ENCODE measurements at regions not wholly inside any gene's neighbourhood (a gene's known extent, or its start where the extent isn't known, plus 50 kb on each side); places are given as distances from the start of the nearest gene placed in this dataset.

GRCh38 chr13:73174521-73175010 is 115.8 kb downstream of the KLF5 start:
- H3K27ac Mint-ChIP-seq (ENCODE audit: unreplicated experiment), result peak overlapping the region; percentile 69
- H3K4me1 Mint-ChIP-seq (ENCODE audit: low read depth, unreplicated experiment), result peaks cover 32% of the 10 kb centered on the region
- peaks cover 15% of the 10 kb centered on the region for H3K9me3 Mint-ChIP-seq (ENCODE audit: unreplicated experiment)
- no peak for TF ChIP-seq CTCF (IDR thresholded peaks at IDR 0.05; ENCODE audit: insufficient read depth in 1 of 2, low read depth in 1 of 2, low read length in 1 of 2, severe bottlenecking in 1 of 2, unreplicated experiment in 1 of 2)
- BruUV-seq (replicated peaks), result no TSS peak
- Histone ChIP-seq H3K36me3 (ENCODE audit: control insufficient read depth, insufficient read depth, low read length) (no peaks in the 10 kb centered on the region), H3K4me1 (peaks cover 57% of the 10 kb centered on the region), H3K27me3 (replicated peaks; ENCODE audit: control insufficient read depth, insufficient read depth, low read length) (no peaks in the 10 kb centered on the region), H3K9me3 (no peaks in the 10 kb centered on the region), H3K4me3 (ENCODE audit: low read depth, low read length) (no peak overlapping the region)
- peaks cover 5% of the 10 kb centered on the region for H3K36me3 Mint-ChIP-seq (ENCODE audit: insufficient read depth, unreplicated experiment)
- H3K4me3 Mint-ChIP-seq (ENCODE audit: unreplicated experiment), result peak overlapping the region; percentile 1
- intact Hi-C loops (cut with micrococcal nuclease; ENCODE audit: unreplicated experiment), result no loop called here
- ChIA-PET POLR2A (interaction anchor here (0.6 kb wide), 1 partner anchor 105 kb away, joined by 3 read pairs; no protein-coding TSS in a partner anchor), CTCF (no interaction called here)
- no peak for DNase-seq
- no peaks in the 10 kb centered on the region for H3K27me3 Mint-ChIP-seq (ENCODE audit: insufficient read depth, unreplicated experiment)

GRCh38 chr13:73173279-73173811 is 114.5 kb downstream of the KLF5 start:
- intact Hi-C loops (cut with micrococcal nuclease; ENCODE audit: unreplicated experiment), result no loop called here

GRCh38 chr13:73171926-73172325 is 113.1 kb downstream of the KLF5 start:
- CTCF ChIA-PET, result no interaction called here
- peak overlapping the region; percentile 97 for H3K27ac Mint-ChIP-seq (ENCODE audit: unreplicated experiment)
- peak; percentile 67 to 81 for DNase-seq
- intact Hi-C loops (cut with micrococcal nuclease; ENCODE audit: unreplicated experiment), result loop anchor here (1.0 to 2.0 kb wide), 8 partner anchors 33 to 245 kb away; no protein-coding TSS in a partner anchor
- POLR2A ChIA-PET, result interaction anchor here (0.5 kb wide), 1 partner anchor 32 kb away, joined by 5 read pairs; no protein-coding TSS in a partner anchor
- peaks cover 15% of the 10 kb centered on the region for H3K9me3 Mint-ChIP-seq (ENCODE audit: unreplicated experiment)
- Histone ChIP-seq H3K4me1 (peaks cover 82% of the 10 kb centered on the region), H3K27me3 (replicated peaks; ENCODE audit: control insufficient read depth, insufficient read depth, low read length) (no peaks in the 10 kb centered on the region), H3K9me3 (no peaks in the 10 kb centered on the region), H3K36me3 (ENCODE audit: control insufficient read depth, insufficient read depth, low read length) (no peaks in the 10 kb centered on the region), H3K4me3 (ENCODE audit: low read depth, low read length) (no peak overlapping the region)
- H3K27me3 Mint-ChIP-seq (ENCODE audit: insufficient read depth, unreplicated experiment), result no peaks in the 10 kb centered on the region
- peaks cover 5% of the 10 kb centered on the region for H3K36me3 Mint-ChIP-seq (ENCODE audit: insufficient read depth, unreplicated experiment)
- H3K4me3 Mint-ChIP-seq (ENCODE audit: unreplicated experiment), result peak overlapping the region; percentile 31
- peak in 1 of 2 experiments; percentile 61 for TF ChIP-seq CTCF (IDR thresholded peaks at IDR 0.05; ENCODE audit: insufficient read depth in 1 of 2, low read depth in 1 of 2, low read length in 1 of 2, severe bottlenecking in 1 of 2, unreplicated experiment in 1 of 2)
- peaks cover 51% of the 10 kb centered on the region for H3K4me1 Mint-ChIP-seq (ENCODE audit: low read depth, unreplicated experiment)
- TSS peak; percentile 42 for BruUV-seq (replicated peaks)

More at GRCh38 chr13:73173279-73173811, 114.5 kb downstream of the KLF5 start:
- H3K4me3 ChIP-seq (ENCODE audit: low read depth, low read length), result no peak overlapping the region
- H3K9me3 ChIP-seq, result no peaks in the 10 kb centered on the region
- CTCF ChIA-PET, result no interaction called here
- peak in 1 of 2 experiments; percentile 35 for DNase-seq
- POLR2A ChIA-PET, result no interaction called here
- no TSS peak for BruUV-seq (replicated peaks)
- H3K4me1 Mint-ChIP-seq (ENCODE audit: low read depth, unreplicated experiment), result peaks cover 44% of the 10 kb centered on the region
- H3K36me3 Mint-ChIP-seq (ENCODE audit: insufficient read depth, unreplicated experiment), result peaks cover 5% of the 10 kb centered on the region
- peak overlapping the region; percentile 97 for H3K27ac Mint-ChIP-seq (ENCODE audit: unreplicated experiment)
- no peak overlapping the region for H3K4me3 Mint-ChIP-seq (ENCODE audit: unreplicated experiment)
- no peak for TF ChIP-seq CTCF (IDR thresholded peaks at IDR 0.05; ENCODE audit: insufficient read depth in 1 of 2, low read depth in 1 of 2, low read length in 1 of 2, severe bottlenecking in 1 of 2, unreplicated experiment in 1 of 2)
- peaks cover 15% of the 10 kb centered on the region for H3K9me3 Mint-ChIP-seq (ENCODE audit: unreplicated experiment)
- H3K27me3 Mint-ChIP-seq (ENCODE audit: insufficient read depth, unreplicated experiment), result no peaks in the 10 kb centered on the region
- no peaks in the 10 kb centered on the region for H3K27me3 ChIP-seq (replicated peaks; ENCODE audit: control insufficient read depth, insufficient read depth, low read length)
- H3K36me3 ChIP-seq (ENCODE audit: control insufficient read depth, insufficient read depth, low read length), result no peaks in the 10 kb centered on the region
- peaks cover 69% of the 10 kb centered on the region for H3K4me1 ChIP-seq

Measured in Caco-2 (cell line).